ENCODE measurements at regions not wholly inside any gene's neighbourhood (a gene's known extent, or its start where the extent isn't known, plus 50 kb on each side); places are given as distances from the start of the nearest gene placed in this dataset.

DNA sequence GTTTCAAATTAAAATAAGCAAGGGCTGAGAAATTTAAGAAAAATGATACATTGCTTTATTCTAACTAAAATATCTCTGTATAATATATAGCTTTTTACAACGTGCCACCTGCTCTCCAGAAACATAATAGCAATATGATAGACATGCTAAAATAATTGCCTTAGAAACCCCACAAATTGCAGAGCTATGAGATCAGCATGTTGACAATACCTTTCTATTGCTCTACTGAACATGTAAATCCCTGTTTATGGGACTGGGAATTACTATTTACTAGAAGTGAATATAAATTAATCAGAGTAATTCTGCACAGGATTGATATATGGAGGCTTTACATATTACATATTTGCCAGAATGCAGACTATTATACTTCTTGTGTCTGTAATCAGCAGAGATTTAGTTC, 1831.1 kb upstream of the IGFBP7 start:
- Histone ChIP-seq H3K79me2 (ENCODE audit: control insufficient read depth in 1 of 2, insufficient read depth in 2 of 2, low read length in 2 of 2) (no peaks in the 10 kb centered on the region), H3K9ac (replicated peaks in 1 of 4; ENCODE audit: extremely low read depth in 1 of 4, low read depth in 3 of 4, low read length in 3 of 4) (no peak overlapping the region), H2BK120ac (replicated peaks; ENCODE audit: low read depth, low read length) (no peak overlapping the region), H2AFZ (ENCODE audit: low read length) (no peak overlapping the region), H3K14ac (ENCODE audit: insufficient read length) (no peak overlapping the region), H3K79me1 (ENCODE audit: low read depth, low read length) (no peaks in the 10 kb centered on the region), H4K20me1 (replicated peaks in 1 of 2; ENCODE audit: control insufficient read depth in 1 of 2, insufficient read depth in 2 of 2, low read length in 2 of 2) (no peaks in the 10 kb centered on the region), H4K5ac (ENCODE audit: insufficient read length, low read depth, low read length) (no peak overlapping the region), H3K4ac (replicated peaks; ENCODE audit: insufficient read length, low read depth, low read length) (no peak overlapping the region), H3K27me3 (replicated peaks in 1 of 4; ENCODE audit: control insufficient read depth in 3 of 4, extremely low read depth in 1 of 4, insufficient read depth in 3 of 4, low read length in 3 of 4) (no peaks in the 10 kb centered on the region), H2BK12ac (ENCODE audit: low read depth, low read length) (no peak overlapping the region), H4K91ac (replicated peaks; ENCODE audit: insufficient read length, low read length) (no peak overlapping the region), H3K4me3 (ENCODE audit: extremely low read depth in 1 of 4, insufficient read depth in 2 of 4, low read depth in 3 of 4, low read length in 4 of 4) (no peak overlapping the region), H2AK5ac (ENCODE audit: low read depth, low read length) (no peak overlapping the region), H3K18ac (ENCODE audit: extremely low read depth, low read length) (no peak overlapping the region), H3K9me3 (ENCODE audit: insufficient read depth in 2 of 2, low read depth in 1 of 2, low read length in 1 of 2) (no peaks in the 10 kb centered on the region; a peak in 1 of 4 replicates), H3K4me2 (ENCODE audit: insufficient read depth in 1 of 2, low read depth in 2 of 2, low read length in 2 of 2) (no peak overlapping the region), H4K8ac (ENCODE audit: extremely low read depth, insufficient read depth, low read length) (no peak overlapping the region), H3K27ac (ENCODE audit: low read depth, low read length) (no peak overlapping the region), H3K36me3 (ENCODE audit: control insufficient read depth in 2 of 4, insufficient read depth in 4 of 4, low read length in 3 of 4) (no peaks in the 10 kb centered on the region), H2BK20ac (ENCODE audit: low read length) (no peak overlapping the region), H3K56ac (replicated peaks; ENCODE audit: insufficient read length, low read depth, low read length) (no peak overlapping the region), H3K23ac (ENCODE audit: insufficient read length) (no peak overlapping the region), H3K23me2 (ENCODE audit: low read depth, low read length) (no peaks in the 10 kb centered on the region), H3K4me1 (replicated peaks in 1 of 4; ENCODE audit: control insufficient read depth in 3 of 4, insufficient read depth in 4 of 4, low read length in 3 of 4) (no peaks in the 10 kb centered on the region), H2BK5ac (ENCODE audit: low read depth, low read length) (no peak overlapping the region), H2BK15ac (ENCODE audit: low read length) (no peak overlapping the region)
- DNase-seq (ENCODE audit: low read depth in 1 of 2, low spot score in 2 of 2) (no peak), FAIRE-seq (no peak)
- ChIA-PET POLR2A (ENCODE audit: partially characterized antibody) (no interaction called here), CTCF (ENCODE audit: partially characterized antibody) (no interaction called here)
- WGBS, 2 experiments (ENCODE audit: extremely low coverage in 1 of 2, insufficient coverage in 1 of 2, insufficient read length in 1 of 2, insufficient replicate concordance in 2 of 2, low coverage in 1 of 2, low lambda C conversion rate in 2 of 2, missing lambda C conversion rate in 1 of 2): 90% methylated on average over 1 of the region's 1 CpG; no CpG with 5 or more reads in 1 of the 2 experiments
- TF ChIP-seq, protein P1, sequence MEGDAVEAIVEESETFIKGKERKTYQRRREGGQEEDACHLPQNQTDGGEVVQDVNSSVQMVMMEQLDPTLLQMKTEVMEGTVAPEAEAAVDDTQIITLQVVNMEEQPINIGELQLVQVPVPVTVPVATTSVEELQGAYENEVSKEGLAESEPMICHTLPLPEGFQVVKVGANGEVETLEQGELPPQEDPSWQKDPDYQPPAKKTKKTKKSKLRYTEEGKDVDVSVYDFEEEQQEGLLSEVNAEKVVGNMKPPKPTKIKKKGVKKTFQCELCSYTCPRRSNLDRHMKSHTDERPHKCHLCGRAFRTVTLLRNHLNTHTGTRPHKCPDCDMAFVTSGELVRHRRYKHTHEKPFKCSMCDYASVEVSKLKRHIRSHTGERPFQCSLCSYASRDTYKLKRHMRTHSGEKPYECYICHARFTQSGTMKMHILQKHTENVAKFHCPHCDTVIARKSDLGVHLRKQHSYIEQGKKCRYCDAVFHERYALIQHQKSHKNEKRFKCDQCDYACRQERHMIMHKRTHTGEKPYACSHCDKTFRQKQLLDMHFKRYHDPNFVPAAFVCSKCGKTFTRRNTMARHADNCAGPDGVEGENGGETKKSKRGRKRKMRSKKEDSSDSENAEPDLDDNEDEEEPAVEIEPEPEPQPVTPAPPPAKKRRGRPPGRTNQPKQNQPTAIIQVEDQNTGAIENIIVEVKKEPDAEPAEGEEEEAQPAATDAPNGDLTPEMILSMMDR (IDR thresholded peaks at IDR 0.05; ENCODE audit: control extremely low read depth in 1 of 3, insufficient read depth in 1 of 3, low read depth in 1 of 3, low read length in 3 of 3): no peak
- TF ChIP-seq GABPA (IDR thresholded peaks at IDR 0.05; ENCODE audit: borderline replicate concordance, insufficient read depth, low read length) (no peak), YY1 (IDR thresholded peaks at IDR 0.05; ENCODE audit: low read depth, low read length) (no peak), RAD21 (IDR thresholded peaks at IDR 0.05 in 1 of 2, conservative IDR thresholded peaks at IDR 0.05 in 1 of 2; ENCODE audit: low read depth in 2 of 2, low read length in 2 of 2) (no peak), SRF (IDR thresholded peaks at IDR 0.05; ENCODE audit: low read depth, low read length) (no peak), RFX5 (IDR thresholded peaks at IDR 0.05; ENCODE audit: borderline replicate concordance, low read depth, low read length) (no peak)
